H1 (cell line): ENCODE measurements at regions not wholly inside any gene's neighbourhood (a gene's known extent, or its start where the extent isn't known, plus 50 kb on each side); places are given as distances from the start of the nearest gene placed in this dataset.

Source experiments
- CTCF ChIA-PET: fragments of 300-600 bp; sonication (Branson Sonifier 250); formaldehyde crosslinking; loops from one replicate; lab custom pipeline; 2021; ENCODE audit not compliant: partially characterized antibody; lab: Charles Lee
- POLR2A ChIA-PET: fragments of 300-600 bp; sonication (Branson Sonifier 250); formaldehyde crosslinking; loops from one replicate; lab custom pipeline; 2021; ENCODE audit warnings: inconsistent platforms; ENCODE audit not compliant: partially characterized antibody; lab: Charles Lee
- DNase-seq, 2 experiments: peaks; one replicate each; pipeline versions ENCODE4 v3.0.0 to v3.0.0-alpha.2; 2010 to 2022; ENCODE audit warnings: low spot score in 2 of 2, low read depth in 1 of 2, mixed read lengths in 1 of 2
- FAIRE-seq: peaks from 2 replicates; lab custom pipeline; 2011; peaks lifted over from hg19 to GRCh38; lab: Jason Lieb, UNC
- H2AFZ ChIP-seq: 2 replicates; pipeline ENCODE4 v1.8.1; 2012; ENCODE audit warnings: low read length, inconsistent platforms
- H2AK5ac ChIP-seq: 2 replicates; pipeline ENCODE4 v1.6.1; 2013; ENCODE audit warnings: low read depth, low read length
- H2BK120ac ChIP-seq: replicated peaks from 2 replicates; pipeline ENCODE3; 2013; ENCODE audit warnings: low read depth, low read length, inconsistent platforms
- H2BK12ac ChIP-seq: 2 replicates; pipeline ENCODE4 v1.6.1; 2013; ENCODE audit warnings: low read depth, low read length
- H2BK15ac ChIP-seq: 2 replicates; pipeline ENCODE4 v1.6.1; 2013; ENCODE audit warnings: low read length
- H2BK20ac ChIP-seq: 2 replicates; pipeline ENCODE4 v1.6.1; 2013; ENCODE audit warnings: low read length
- H2BK5ac ChIP-seq: 2 replicates; pipeline ENCODE4 v1.6.1; 2013; ENCODE audit warnings: low read depth, low read length
- H3K14ac ChIP-seq: 2 replicates; pipeline ENCODE4 v1.6.1; 2013; ENCODE audit warnings: inconsistent platforms; ENCODE audit not compliant: insufficient read length
- H3K18ac ChIP-seq: 2 replicates; pipeline ENCODE4 v1.6.1; 2013; ENCODE audit warnings: low read length; ENCODE audit errors: extremely low read depth
- H3K23ac ChIP-seq: 2 replicates; pipeline ENCODE4 v1.6.1; 2013; ENCODE audit warnings: inconsistent platforms; ENCODE audit not compliant: insufficient read length
- H3K23me2 ChIP-seq: 2 replicates; pipeline ENCODE4 v1.6.1; 2013; ENCODE audit warnings: low read depth, low read length
- H3K27ac ChIP-seq: 2 replicates; pipeline ENCODE4 v1.6.1; 2011; ENCODE audit warnings: low read depth, low read length, inconsistent platforms
- H3K27me3 ChIP-seq, 4 experiments: replicated peaks in 1 of 4; 1 replicate in 1 of 4; 2 replicates in 3 of 4; pipeline versions ENCODE4 v1.6.1 to v1.8.1; 2011 to 2013; ENCODE audit warnings: low read length in 3 of 4, mild to moderate bottlenecking in 3 of 4, inconsistent platforms in 2 of 4, mixed read lengths in 2 of 4, moderate library complexity in 1 of 4; ENCODE audit not compliant: control insufficient read depth in 3 of 4, insufficient read depth in 3 of 4; ENCODE audit errors: extremely low read depth in 1 of 4
- H3K36me3 ChIP-seq, 4 experiments: 2 replicates each; pipeline versions ENCODE4 v1.6.1 to v1.8.1; 2011 to 2013; ENCODE audit warnings: mild to moderate bottlenecking in 4 of 4, low read length in 3 of 4, moderate library complexity in 2 of 4, control low read depth in 1 of 4, inconsistent platforms in 1 of 4; ENCODE audit not compliant: insufficient read depth in 4 of 4, control insufficient read depth in 2 of 4
- H3K4ac ChIP-seq: replicated peaks from 2 replicates; pipeline ENCODE3; 2013; ENCODE audit warnings: low read length, low read depth, mixed read lengths, inconsistent platforms; ENCODE audit not compliant: insufficient read length
- H3K4me1 ChIP-seq, 4 experiments: replicated peaks in 1 of 4; 1 replicate in 1 of 4; 2 replicates in 3 of 4; pipeline versions ENCODE4 v1.6.1 to v1.8.1; 2011 to 2013; ENCODE audit warnings: low read length in 3 of 4, inconsistent platforms in 2 of 4, mixed read lengths in 1 of 4; ENCODE audit not compliant: insufficient read depth in 4 of 4, control insufficient read depth in 3 of 4
- H3K4me2 ChIP-seq, 2 experiments: 2 replicates each; pipeline versions ENCODE4 v1.6.1 to v1.8.1; 2011 to 2013; ENCODE audit warnings: low read depth in 2 of 2, low read length in 2 of 2, control low read depth in 1 of 2, inconsistent platforms in 1 of 2, mild to moderate bottlenecking in 1 of 2; ENCODE audit not compliant: insufficient read depth in 1 of 2
- H3K4me3 ChIP-seq, 4 experiments: fragments of 200-600, 300-600 bp in 1 of 4; sonication (generic), shearing (Covaris generic), sonication (Bioruptor Twin) in 1 of 4; 2 replicates each; pipeline versions ENCODE4 v1.5.1 to v1.8.1; 2011 to 2016; ENCODE audit warnings: low read length in 4 of 4, low read depth in 3 of 4, control low read depth in 2 of 4, inconsistent platforms in 2 of 4, mild to moderate bottlenecking in 2 of 4, mixed read lengths in 1 of 4, moderate library complexity in 1 of 4; ENCODE audit not compliant: insufficient read depth in 2 of 4; ENCODE audit errors: extremely low read depth in 1 of 4
- H3K56ac ChIP-seq: replicated peaks from 2 replicates; pipeline ENCODE3; 2013; ENCODE audit warnings: low read depth, mild to moderate bottlenecking, mixed read lengths, low read length, inconsistent platforms; ENCODE audit not compliant: insufficient read length
- H3K79me1 ChIP-seq: 2 replicates; pipeline ENCODE4 v1.6.1; 2013; ENCODE audit warnings: low read depth, low read length, control low read depth
- H3K79me2 ChIP-seq, 2 experiments: 2 replicates each; pipeline versions ENCODE4 v1.6.1 to v1.8.1; 2012 to 2013; ENCODE audit warnings: low read length in 2 of 2, mild to moderate bottlenecking in 2 of 2, inconsistent platforms in 1 of 2; ENCODE audit not compliant: insufficient read depth in 2 of 2, control insufficient read depth in 1 of 2
- H3K9ac ChIP-seq, 4 experiments: replicated peaks in 1 of 4; 1 replicate in 1 of 4; 2 replicates in 3 of 4; pipeline versions ENCODE4 v1.6.1 to v1.8.1; 2011 to 2013; ENCODE audit warnings: low read depth in 3 of 4, low read length in 3 of 4, control low read depth in 2 of 4, mild to moderate bottlenecking in 2 of 4, moderate library complexity in 2 of 4, inconsistent platforms in 1 of 4; ENCODE audit errors: extremely low read depth in 1 of 4
- H3K9me3 ChIP-seq, 2 experiments: 2 replicates each; pipeline versions ENCODE4 v1.6.1 to v1.8.1; 2012 to 2013; ENCODE audit warnings: mild to moderate bottlenecking in 2 of 2, moderate library complexity in 2 of 2, control low read depth in 1 of 2, inconsistent platforms in 1 of 2, low read depth in 1 of 2, low read length in 1 of 2, mixed read lengths in 1 of 2; ENCODE audit not compliant: insufficient read depth in 2 of 2
- H4K20me1 ChIP-seq, 2 experiments: replicated peaks in 1 of 2; 2 replicates each; pipeline versions ENCODE3 to v1.8.1; 2011 to 2013; ENCODE audit warnings: inconsistent platforms in 2 of 2, low read length in 2 of 2, mild to moderate bottlenecking in 1 of 2; ENCODE audit not compliant: insufficient read depth in 2 of 2, control insufficient read depth in 1 of 2
- H4K5ac ChIP-seq: 2 replicates; pipeline ENCODE4 v1.6.1; 2013; ENCODE audit warnings: low read length, low read depth, mixed read lengths, inconsistent platforms; ENCODE audit not compliant: insufficient read length
- H4K8ac ChIP-seq: 2 replicates; pipeline ENCODE4 v1.8.0; 2013; ENCODE audit warnings: mild to moderate bottlenecking, moderate library complexity, low read length, inconsistent platforms; ENCODE audit not compliant: insufficient read depth; ENCODE audit errors: extremely low read depth
- H4K91ac ChIP-seq: replicated peaks from 2 replicates; pipeline ENCODE3; 2013; ENCODE audit warnings: low read length, mixed read lengths, inconsistent platforms; ENCODE audit not compliant: insufficient read length
- ASH2L ChIP-seq: fragments of 200-600, 300-600 bp; sonication (generic); IDR thresholded peaks from one replicate; pipeline ENCODE4 v1.7.1; 2017; ENCODE audit warnings: low read length
- ATF3 ChIP-seq: IDR thresholded peaks from 2 replicates; pipeline ENCODE4 v1.6.1; 2011; ENCODE audit warnings: low read depth, mild to moderate bottlenecking, low read length; ENCODE audit not compliant: insufficient read depth
- BACH1 ChIP-seq: IDR thresholded peaks from 2 replicates; pipeline ENCODE4 v1.6.1; 2012; ENCODE audit warnings: low read length, improper control_type of control experiment
- BCL11A ChIP-seq, 2 experiments: IDR thresholded peaks; one replicate each; pipeline ENCODE4 v1.6.1; 2011; ENCODE audit warnings: low read depth in 2 of 2, low read length in 2 of 2, mild to moderate bottlenecking in 2 of 2
- CEBPB ChIP-seq: IDR thresholded peaks from 2 replicates; pipeline ENCODE4 v1.6.1; 2012; ENCODE audit warnings: low read depth, low read length
- CREB1 ChIP-seq: IDR thresholded peaks from 2 replicates; pipeline ENCODE4 v1.6.1; 2012; ENCODE audit warnings: inconsistent platforms
- GABPA ChIP-seq: IDR thresholded peaks from 2 replicates; pipeline ENCODE4 v1.6.1; 2011; ENCODE audit warnings: mild to moderate bottlenecking, low read length, moderate library complexity, borderline replicate concordance; ENCODE audit not compliant: insufficient read depth
- JUN ChIP-seq: IDR thresholded peaks from 2 replicates; pipeline ENCODE4 v1.6.1; 2011; ENCODE audit warnings: low read depth, mild to moderate bottlenecking, improper control_type of control experiment, low read length
- POLR2A ChIP-seq, 2 experiments: IDR thresholded peaks; 1 replicate in 1 of 2; 2 replicates in 1 of 2; pipeline ENCODE4 v1.6.1; 2011; ENCODE audit warnings: low read depth in 2 of 2, low read length in 2 of 2, mild to moderate bottlenecking in 2 of 2; ENCODE audit errors: control extremely low read depth in 1 of 2
- POLR2AphosphoS5 ChIP-seq: IDR thresholded peaks from 2 replicates; pipeline ENCODE4 v1.6.1; 2011; ENCODE audit warnings: low read depth, low read length
- POU5F1 ChIP-seq: IDR thresholded peaks from 2 replicates; pipeline ENCODE4 v1.6.1; 2011; ENCODE audit warnings: low read depth, mild to moderate bottlenecking, low read length, moderate library complexity
- RNF2 ChIP-seq: fragments of 200-900, 300-1000 bp; sonication (generic); IDR thresholded peaks from 2 replicates; pipeline ENCODE4 v1.7.1; 2016; ENCODE audit warnings: borderline replicate concordance, low read depth, mild to moderate bottlenecking, antibody characterized with exemption, low read length; ENCODE audit not compliant: poor library complexity, severe bottlenecking; ENCODE audit errors: missing control alignments
- RXRA ChIP-seq: IDR thresholded peaks from 2 replicates; pipeline ENCODE4 v1.6.1; 2011; ENCODE audit warnings: low read depth, mild to moderate bottlenecking, low read length, moderate library complexity; ENCODE audit not compliant: insufficient read depth
- SP4 ChIP-seq: IDR thresholded peaks from 2 replicates; pipeline ENCODE4 v1.6.1; 2012; ENCODE audit warnings: low read length, inconsistent platforms
- TBP ChIP-seq: IDR thresholded peaks from 2 replicates; pipeline ENCODE4 v1.6.1; 2011; ENCODE audit warnings: low read depth, low read length, improper control_type of control experiment
- TCF12 ChIP-seq: IDR thresholded peaks from 2 replicates; pipeline ENCODE4 v1.6.1; 2011; ENCODE audit warnings: low read depth, mild to moderate bottlenecking, low read length
- WGBS, 2 experiments: shearing (Covaris generic) in 1 of 2; methylation state at CpG; one replicate each; pipeline versions ENCODE4 v1.1.6 to v1.1.7; 2013 to 2015; ENCODE audit warnings: low lambda C conversion rate in 2 of 2, mixed read lengths in 2 of 2, inconsistent platforms in 1 of 2, low coverage in 1 of 2, missing lambda C conversion rate in 1 of 2; ENCODE audit not compliant: insufficient replicate concordance in 2 of 2, insufficient coverage in 1 of 2, insufficient read length in 1 of 2; ENCODE audit errors: extremely low coverage in 1 of 2, missing lambda C conversion rate in 1 of 2; 5-methylcytosine and 5-hydroxymethylcytosine counted together

- H3K23me2 ChIP-seq, result no peaks in the 10 kb centered on the region
- H2BK120ac ChIP-seq, result no peak overlapping the region
- H4K8ac ChIP-seq, result no peak overlapping the region
- DNase-seq (no peak), FAIRE-seq (no peak)
- H3K79me2 ChIP-seq, result no peaks in the 10 kb centered on the region
- no peaks in the 10 kb centered on the region for H3K9me3 ChIP-seq
- H2BK5ac ChIP-seq, result no peak overlapping the region
- H3K9ac ChIP-seq, result no peak overlapping the region
- no peak overlapping the region for H3K4me3 ChIP-seq
- CTCF ChIA-PET, result interaction anchor here (0.9 to 1.7 kb wide), 2 partner anchors 10 to 23 kb away, joined by 3 to 4 read pairs; no protein-coding TSS in a partner anchor
- no peak overlapping the region for H4K5ac ChIP-seq
- no peak overlapping the region for H3K4me2 ChIP-seq
- no peaks in the 10 kb centered on the region for H3K36me3 ChIP-seq
- no peaks in the 10 kb centered on the region for H4K20me1 ChIP-seq
- no peak overlapping the region for H3K56ac ChIP-seq
- H3K4me1 ChIP-seq, result peaks cover 0 to 10% (median 1%) of the 10 kb centered on the region in 4 experiments; a peak in 4 of 7 replicates
- H3K27ac ChIP-seq, result no peak overlapping the region
- H3K4ac ChIP-seq, result no peak overlapping the region
- no peak overlapping the region for H3K18ac ChIP-seq
- POLR2A ChIA-PET, result no interaction called here
- no peaks in the 10 kb centered on the region for H3K79me1 ChIP-seq
- H2AFZ ChIP-seq, result no peak overlapping the region
- no peaks in the 10 kb centered on the region; a peak in 1 of 7 replicates for H3K27me3 ChIP-seq
- WGBS, 2 experiments, result 79% methylated on average over 8 of the region's 8 CpGs; no CpG with 5 or more reads in 1 of the 2 experiments
- H2AK5ac ChIP-seq, result no peak overlapping the region
- H2BK15ac ChIP-seq, result no peak overlapping the region
- no peak overlapping the region for H2BK20ac ChIP-seq
- no peak overlapping the region for H3K23ac ChIP-seq
- H2BK12ac ChIP-seq, result no peak overlapping the region
- no peak overlapping the region for H3K14ac ChIP-seq
- H4K91ac ChIP-seq, result no peak overlapping the region
- no peak for TF ChIP-seq CREB1
- no peak for TF ChIP-seq POLR2AphosphoS5
- TF ChIP-seq ASH2L, result no peak
- TF ChIP-seq BCL11A (IDR thresholded peaks at IDR 0.05; ENCODE audit: low read depth in 2 of 2, low read length in 2 of 2), result no peak
- TF ChIP-seq RNF2, result no peak
- no peak for TF ChIP-seq GABPA
- TF ChIP-seq RXRA, result no peak
- no peak for TF ChIP-seq TBP
- TF ChIP-seq POU5F1, result no peak
- TF ChIP-seq JUN, result no peak
- TF ChIP-seq POLR2A (IDR thresholded peaks at IDR 0.05; ENCODE audit: control extremely low read depth in 1 of 2, low read depth in 2 of 2, low read length in 2 of 2), result no peak
- TF ChIP-seq ATF3, result no peak
- TF ChIP-seq BACH1, result no peak
- TF ChIP-seq TCF12, result no peak
- no peak for TF ChIP-seq CEBPB
- no peak for TF ChIP-seq SP4
These were observed 239.2 kb downstream of the BCL11B start for GRCh38 chr14:99032759-99033158.
